Peyer's patch (tissue), 4 donors: ENCODE measurements at regions not wholly inside any gene's neighbourhood (a gene's known extent, or its start where the extent isn't known, plus 50 kb on each side); places are given as distances from the start of the nearest gene placed in this dataset.

Experiments used
- POLR2A ChIP-seq, 2 donors: fragments of 450-650 bp; IDR thresholded peaks; one replicate each; pipeline ENCODE4 v1.5.1; 2017; ENCODE audit warnings: antibody characterized with exemption in 2 of 2, mild to moderate bottlenecking in 2 of 2, moderate library complexity in 2 of 2
- TF ChIP-seq, protein P1 (sequence below), 6 experiments: fragments of 450-650 bp in 4 of 6; fragments of 200-600 bp in 2 of 6; sonication (generic) in 1 of 6; IDR thresholded peaks; one replicate each; pipeline ENCODE4 v1.5.1; 2017 to 2019; ENCODE audit warnings: antibody characterized with exemption in 6 of 6, mild to moderate bottlenecking in 3 of 6, moderate library complexity in 1 of 6

DNA sequence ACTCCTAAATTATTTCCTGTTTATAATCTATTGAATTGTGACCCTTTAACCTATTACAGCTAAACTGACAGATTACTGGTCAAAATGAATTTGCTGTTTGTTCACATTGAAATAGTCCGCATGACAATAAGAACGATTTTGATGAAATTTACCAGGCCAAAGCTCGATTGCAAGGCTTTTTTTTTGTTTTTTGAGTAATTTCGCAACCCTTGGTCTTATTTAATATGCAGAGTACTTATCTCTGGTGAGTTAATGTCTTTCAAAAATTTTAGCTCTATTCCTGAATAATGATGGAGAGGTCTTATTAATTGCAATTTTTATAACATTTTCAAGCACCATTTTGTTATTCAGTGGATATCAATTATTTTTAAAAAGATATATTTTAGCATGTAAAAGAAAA is 362.4 kb downstream of the OTOL1 start:
- TF ChIP-seq, protein P1, sequence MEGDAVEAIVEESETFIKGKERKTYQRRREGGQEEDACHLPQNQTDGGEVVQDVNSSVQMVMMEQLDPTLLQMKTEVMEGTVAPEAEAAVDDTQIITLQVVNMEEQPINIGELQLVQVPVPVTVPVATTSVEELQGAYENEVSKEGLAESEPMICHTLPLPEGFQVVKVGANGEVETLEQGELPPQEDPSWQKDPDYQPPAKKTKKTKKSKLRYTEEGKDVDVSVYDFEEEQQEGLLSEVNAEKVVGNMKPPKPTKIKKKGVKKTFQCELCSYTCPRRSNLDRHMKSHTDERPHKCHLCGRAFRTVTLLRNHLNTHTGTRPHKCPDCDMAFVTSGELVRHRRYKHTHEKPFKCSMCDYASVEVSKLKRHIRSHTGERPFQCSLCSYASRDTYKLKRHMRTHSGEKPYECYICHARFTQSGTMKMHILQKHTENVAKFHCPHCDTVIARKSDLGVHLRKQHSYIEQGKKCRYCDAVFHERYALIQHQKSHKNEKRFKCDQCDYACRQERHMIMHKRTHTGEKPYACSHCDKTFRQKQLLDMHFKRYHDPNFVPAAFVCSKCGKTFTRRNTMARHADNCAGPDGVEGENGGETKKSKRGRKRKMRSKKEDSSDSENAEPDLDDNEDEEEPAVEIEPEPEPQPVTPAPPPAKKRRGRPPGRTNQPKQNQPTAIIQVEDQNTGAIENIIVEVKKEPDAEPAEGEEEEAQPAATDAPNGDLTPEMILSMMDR (IDR thresholded peaks at IDR 0.05): no peak
- no peak for TF ChIP-seq POLR2A (IDR thresholded peaks at IDR 0.05)
